ENCODE measurements at regions not wholly inside any gene's neighbourhood (a gene's known extent, or its start where the extent isn't known, plus 50 kb on each side); places are given as distances from the start of the nearest gene placed in this dataset.

DNA sequence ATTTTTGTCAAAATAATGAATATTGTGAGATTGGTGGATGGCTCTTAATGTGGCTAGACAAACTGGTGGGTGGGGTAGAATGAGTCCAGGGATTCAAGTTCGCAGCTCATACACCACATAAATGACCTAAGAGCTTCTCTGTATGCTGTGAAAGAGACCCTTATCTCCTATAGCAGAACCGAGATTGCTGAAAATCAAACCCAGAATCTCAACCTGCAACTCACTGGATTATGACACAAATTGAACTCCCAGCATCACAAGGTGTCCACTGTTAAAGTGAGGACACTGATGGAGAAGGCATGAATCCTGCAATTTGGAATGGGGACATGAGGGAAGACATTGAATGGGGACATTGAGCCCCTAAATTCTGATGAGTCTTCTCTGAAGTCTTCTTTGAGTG, 51.3 kb upstream of the CNKSR3 start:
- no peak for TF ChIP-seq EZH2 (IDR thresholded peaks at IDR 0.05; ENCODE audit: low read length)
- TF ChIP-seq, protein P1, sequence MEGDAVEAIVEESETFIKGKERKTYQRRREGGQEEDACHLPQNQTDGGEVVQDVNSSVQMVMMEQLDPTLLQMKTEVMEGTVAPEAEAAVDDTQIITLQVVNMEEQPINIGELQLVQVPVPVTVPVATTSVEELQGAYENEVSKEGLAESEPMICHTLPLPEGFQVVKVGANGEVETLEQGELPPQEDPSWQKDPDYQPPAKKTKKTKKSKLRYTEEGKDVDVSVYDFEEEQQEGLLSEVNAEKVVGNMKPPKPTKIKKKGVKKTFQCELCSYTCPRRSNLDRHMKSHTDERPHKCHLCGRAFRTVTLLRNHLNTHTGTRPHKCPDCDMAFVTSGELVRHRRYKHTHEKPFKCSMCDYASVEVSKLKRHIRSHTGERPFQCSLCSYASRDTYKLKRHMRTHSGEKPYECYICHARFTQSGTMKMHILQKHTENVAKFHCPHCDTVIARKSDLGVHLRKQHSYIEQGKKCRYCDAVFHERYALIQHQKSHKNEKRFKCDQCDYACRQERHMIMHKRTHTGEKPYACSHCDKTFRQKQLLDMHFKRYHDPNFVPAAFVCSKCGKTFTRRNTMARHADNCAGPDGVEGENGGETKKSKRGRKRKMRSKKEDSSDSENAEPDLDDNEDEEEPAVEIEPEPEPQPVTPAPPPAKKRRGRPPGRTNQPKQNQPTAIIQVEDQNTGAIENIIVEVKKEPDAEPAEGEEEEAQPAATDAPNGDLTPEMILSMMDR (optimal IDR thresholded peaks at IDR 0.05 in 1 of 3, IDR thresholded peaks at IDR 0.05 in 1 of 3, conservative IDR thresholded peaks at IDR 0.05 in 1 of 3; ENCODE audit: extremely low read depth in 1 of 3, insufficient read depth in 2 of 3, low read length in 3 of 3): no peak
- Histone ChIP-seq H3K9me1 (ENCODE audit: control insufficient read depth, extremely low read depth, insufficient read depth, low read length) (no peaks in the 10 kb centered on the region), H3K27me3 (ENCODE audit: control insufficient read depth, extremely low read depth, insufficient read depth, low read length) (no peaks in the 10 kb centered on the region), H3K4me1 (ENCODE audit: control insufficient read depth, extremely low read depth, insufficient read depth, low read length) (no peaks in the 10 kb centered on the region), H3K4me3 (ENCODE audit: control insufficient read depth in 2 of 3, extremely low read depth in 1 of 3, insufficient read depth in 2 of 3, low read depth in 1 of 3, low read length in 3 of 3) (no peak overlapping the region), H3K36me3 (ENCODE audit: control insufficient read depth in 2 of 2, extremely low read depth in 1 of 2, insufficient read depth in 2 of 2, low read length in 2 of 2) (no peaks in the 10 kb centered on the region), H2AFZ (ENCODE audit: control insufficient read depth, low read length) (no peak overlapping the region), H4K20me1 (ENCODE audit: control insufficient read depth, extremely low read depth, insufficient read depth, low read length) (no peaks in the 10 kb centered on the region), H3K79me2 (ENCODE audit: control insufficient read depth, insufficient read depth, low read length) (no peaks in the 10 kb centered on the region), H3K9ac (ENCODE audit: control insufficient read depth, extremely low read depth, insufficient read depth, low read length) (no peak overlapping the region), H3K27ac (ENCODE audit: control insufficient read depth, insufficient read depth, low read length) (no peak overlapping the region), H3K4me2 (ENCODE audit: control insufficient read depth, extremely low read depth, insufficient read depth, low read depth, low read length) (no peak overlapping the region), H3K9me3 (ENCODE audit: control insufficient read depth, low read depth, low read length) (no peaks in the 10 kb centered on the region)
- FAIRE-seq (no peak), DNase-seq (ENCODE audit: low read depth, low spot score) (no peak)
- dilution Hi-C loops (cut with MboI; ENCODE audit: extremely low pct_ligation_motif_present, low sequenced_read_pairs): no loop called here

GRCh38 chr6:154565331-154565730, 54.8 kb upstream of the CNKSR3 start:
- TF ChIP-seq, protein P1 (optimal IDR thresholded peaks at IDR 0.05 in 1 of 3, IDR thresholded peaks at IDR 0.05 in 1 of 3, conservative IDR thresholded peaks at IDR 0.05 in 1 of 3; ENCODE audit: extremely low read depth in 1 of 3, insufficient read depth in 2 of 3, low read length in 3 of 3): no peak
- no peak for TF ChIP-seq EZH2 (IDR thresholded peaks at IDR 0.05; ENCODE audit: low read length)
- Histone ChIP-seq H4K20me1 (ENCODE audit: control insufficient read depth, extremely low read depth, insufficient read depth, low read length) (no peaks in the 10 kb centered on the region), H2AFZ (ENCODE audit: control insufficient read depth, low read length) (no peak overlapping the region), H3K4me3 (ENCODE audit: control insufficient read depth in 2 of 3, extremely low read depth in 1 of 3, insufficient read depth in 2 of 3, low read depth in 1 of 3, low read length in 3 of 3) (no peak overlapping the region), H3K36me3 (ENCODE audit: control insufficient read depth in 2 of 2, extremely low read depth in 1 of 2, insufficient read depth in 2 of 2, low read length in 2 of 2) (no peaks in the 10 kb centered on the region), H3K9ac (ENCODE audit: control insufficient read depth, extremely low read depth, insufficient read depth, low read length) (no peak overlapping the region), H3K4me2 (ENCODE audit: control insufficient read depth, extremely low read depth, insufficient read depth, low read depth, low read length) (no peak overlapping the region), H3K27ac (ENCODE audit: control insufficient read depth, insufficient read depth, low read length) (no peak overlapping the region), H3K9me3 (ENCODE audit: control insufficient read depth, low read depth, low read length) (no peaks in the 10 kb centered on the region), H3K27me3 (ENCODE audit: control insufficient read depth, extremely low read depth, insufficient read depth, low read length) (no peaks in the 10 kb centered on the region), H3K79me2 (ENCODE audit: control insufficient read depth, insufficient read depth, low read length) (no peaks in the 10 kb centered on the region), H3K4me1 (ENCODE audit: control insufficient read depth, extremely low read depth, insufficient read depth, low read length) (no peaks in the 10 kb centered on the region), H3K9me1 (ENCODE audit: control insufficient read depth, extremely low read depth, insufficient read depth, low read length) (no peaks in the 10 kb centered on the region)
- FAIRE-seq (no peak), DNase-seq (ENCODE audit: low read depth, low spot score) (no peak)
- dilution Hi-C loops (cut with MboI; ENCODE audit: extremely low pct_ligation_motif_present, low sequenced_read_pairs): no loop called here
